GM21423 (cell line): ENCODE measurements at regions not wholly inside any gene's neighbourhood (a gene's known extent, or its start where the extent isn't known, plus 50 kb on each side); places are given as distances from the start of the nearest gene placed in this dataset.

Source experiments
- ATAC-seq: cut with Tn5 transposase; IDR thresholded peaks from one replicate; pipeline ENCODE4 v1.9.1; 2021; ENCODE audit warnings: mild to moderate bottlenecking, moderate library complexity; ENCODE audit not compliant: unreplicated experiment

- ATAC-seq: no peak
Measured at GRCh38 chr1:213371847-213372619, 321.0 kb downstream of the RPS6KC1 start.

- ATAC-seq: peak; percentile 80
Measured at GRCh38 chr1:213374369-213374768, 323.3 kb downstream of the RPS6KC1 start.

GRCh38 chr1:213375002-213375401 lies 324.0 kb downstream of the RPS6KC1 start:
- no peak for ATAC-seq

GRCh38 chr1:213376862-213377372 lies 325.9 kb downstream of the RPS6KC1 start:
- ATAC-seq: no peak

- no peak for ATAC-seq
Measured at GRCh38 chr1:213380865-213381264, 329.8 kb downstream of the RPS6KC1 start.

GRCh38 chr1:213381572-213382084 lies 330.6 kb downstream of the RPS6KC1 start:
- ATAC-seq: no peak

GRCh38 chr1:213383465-213383864 lies 332.4 kb downstream of the RPS6KC1 start:
- no peak for ATAC-seq

GRCh38 chr1:213385201-213385600 lies 334.2 kb downstream of the RPS6KC1 start:
- no peak for ATAC-seq

GRCh38 chr1:213385806-213386324 lies 334.8 kb downstream of the RPS6KC1 start:
- ATAC-seq: no peak

GRCh38 chr1:213387380-213388015 lies 336.5 kb downstream of the RPS6KC1 start:
- ATAC-seq: no peak

GRCh38 chr1:213388199-213388598 lies 337.2 kb downstream of the RPS6KC1 start:
- ATAC-seq: no peak

- no peak for ATAC-seq
Measured at GRCh38 chr1:213389061-213389581, 338.1 kb downstream of the RPS6KC1 start.

GRCh38 chr1:213391445-213391844 lies 340.4 kb downstream of the RPS6KC1 start:
- no peak for ATAC-seq

GRCh38 chr1:213393860-213394259 lies 342.8 kb downstream of the RPS6KC1 start:
- ATAC-seq: no peak

GRCh38 chr1:213394837-213395236 lies 343.8 kb downstream of the RPS6KC1 start:
- no peak for ATAC-seq

- no peak for ATAC-seq
Measured at GRCh38 chr1:213397638-213398037, 346.6 kb downstream of the RPS6KC1 start.

- ATAC-seq: no peak
Measured at GRCh38 chr1:213399695-213400094, 348.7 kb downstream of the RPS6KC1 start.

GRCh38 chr1:213409208-213409631 lies 358.2 kb downstream of the RPS6KC1 start:
- ATAC-seq: no peak

- ATAC-seq: no peak
Measured at GRCh38 chr1:213409971-213410370, 358.9 kb downstream of the RPS6KC1 start.

- no peak for ATAC-seq
Measured at GRCh38 chr1:213414346-213414745, 363.3 kb downstream of the RPS6KC1 start.

GRCh38 chr1:213414911-213415310 lies 363.9 kb downstream of the RPS6KC1 start:
- no peak for ATAC-seq
